ENCODE measurements at regions not wholly inside any gene's neighbourhood (a gene's known extent, or its start where the extent isn't known, plus 50 kb on each side); places are given as distances from the start of the nearest gene placed in this dataset.

DNA sequence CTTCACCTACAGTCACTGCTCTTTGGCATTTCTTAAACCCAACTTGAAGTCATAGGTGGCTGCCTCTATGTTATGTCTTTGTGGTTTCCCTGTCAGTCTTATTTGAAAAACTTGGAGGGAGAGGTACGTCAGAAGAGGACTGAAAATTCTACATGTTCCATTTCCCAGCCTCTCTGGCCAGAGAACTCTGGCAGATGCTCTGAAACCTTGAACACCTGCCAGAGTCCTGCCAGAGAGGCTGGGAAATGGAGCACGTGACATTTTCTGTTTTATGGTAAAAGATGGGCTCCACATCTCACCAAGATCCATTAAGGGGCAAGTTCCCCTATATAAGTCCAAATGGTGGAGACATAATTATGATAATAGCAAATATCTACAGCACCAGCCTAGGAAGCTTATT lies 99.5 kb downstream of the MAFB start:
- no peak for TF ChIP-seq CTCF (IDR thresholded peaks at IDR 0.05; ENCODE audit: borderline replicate concordance, extremely low read depth, insufficient read depth)
- no peaks in the 10 kb centered on the region for H3K36me3 ChIP-seq (ENCODE audit: control insufficient read depth in 2 of 3, insufficient read depth in 3 of 3, low read length in 3 of 3)
- FAIRE-seq: no peak
- H3K9me3 ChIP-seq (ENCODE audit: control insufficient read depth in 2 of 3, insufficient read depth in 1 of 3, low read length in 3 of 3): peaks cover 0 to 2% (median 0%) of the 10 kb centered on the region in 3 donors
- no peak overlapping the region for H3K9ac ChIP-seq (ENCODE audit: low read length in 3 of 3)
- H3K4me1 ChIP-seq (ENCODE audit: control insufficient read depth in 2 of 3, insufficient read depth in 2 of 3, low read depth in 1 of 3, low read length in 3 of 3): peaks cover 0 to 2% (median 0%) of the 10 kb centered on the region in 3 donors
- H3K27ac ChIP-seq (ENCODE audit: low read depth in 2 of 2, low read length in 2 of 2): no peak overlapping the region
- H3K4me3 ChIP-seq (ENCODE audit: low read length in 3 of 3): no peak overlapping the region
- intact Hi-C loops (cut with DNase I): no loop called here
- DNase-seq: no peak
- no peaks in the 10 kb centered on the region for H3K27me3 ChIP-seq (ENCODE audit: control insufficient read depth, insufficient read depth, low read length)

DNA sequence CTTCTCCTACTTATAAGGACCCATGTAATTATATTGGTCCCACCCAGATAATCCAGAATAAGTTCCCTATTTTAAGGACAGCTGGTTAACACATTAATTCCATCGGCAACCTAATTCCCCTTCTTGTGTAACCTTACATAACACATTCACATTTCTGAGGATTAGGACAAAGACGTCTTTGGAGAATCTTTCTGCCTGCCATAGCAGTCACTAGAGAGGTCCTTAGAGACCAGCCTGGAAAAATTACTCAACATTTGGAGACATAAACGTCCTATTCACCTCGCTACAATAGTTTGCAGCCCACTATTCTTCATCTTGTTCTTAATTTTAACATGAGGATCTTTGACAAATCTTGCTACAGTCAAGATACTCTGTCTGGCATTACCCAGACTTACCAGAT lies 100.1 kb downstream of the MAFB start:
- H3K9ac ChIP-seq (ENCODE audit: low read length in 3 of 3): no peak overlapping the region
- H3K27me3 ChIP-seq (ENCODE audit: control insufficient read depth, insufficient read depth, low read length): no peaks in the 10 kb centered on the region
- intact Hi-C loops (cut with DNase I): no loop called here
- H3K4me3 ChIP-seq (ENCODE audit: low read length in 3 of 3): no peak overlapping the region
- no peak for FAIRE-seq
- no peak overlapping the region for H3K27ac ChIP-seq (ENCODE audit: low read depth in 2 of 2, low read length in 2 of 2)
- peaks cover 0 to 4% (median 0%) of the 10 kb centered on the region in 3 donors for H3K4me1 ChIP-seq (ENCODE audit: control insufficient read depth in 2 of 3, insufficient read depth in 2 of 3, low read depth in 1 of 3, low read length in 3 of 3)
- no peak for TF ChIP-seq CTCF (IDR thresholded peaks at IDR 0.05; ENCODE audit: borderline replicate concordance, extremely low read depth, insufficient read depth)
- H3K9me3 ChIP-seq (ENCODE audit: control insufficient read depth in 2 of 3, insufficient read depth in 1 of 3, low read length in 3 of 3): peaks cover 0 to 2% (median 0%) of the 10 kb centered on the region in 3 donors
- DNase-seq: no peak
- H3K36me3 ChIP-seq (ENCODE audit: control insufficient read depth in 2 of 3, insufficient read depth in 3 of 3, low read length in 3 of 3): no peaks in the 10 kb centered on the region

- Histone ChIP-seq H3K9me3 (ENCODE audit: control insufficient read depth in 2 of 3, insufficient read depth in 1 of 3, low read length in 3 of 3) (peaks cover 0 to 2% (median 0%) of the 10 kb centered on the region in 3 donors), H3K27me3 (ENCODE audit: control insufficient read depth, insufficient read depth, low read length) (no peaks in the 10 kb centered on the region), H3K4me1 (ENCODE audit: control insufficient read depth in 2 of 3, insufficient read depth in 2 of 3, low read depth in 1 of 3, low read length in 3 of 3) (peaks cover 0 to 4% (median 0%) of the 10 kb centered on the region in 3 donors), H3K4me3 (ENCODE audit: low read length in 3 of 3) (no peak overlapping the region), H3K27ac (ENCODE audit: low read depth in 2 of 2, low read length in 2 of 2) (no peak overlapping the region), H3K36me3 (ENCODE audit: control insufficient read depth in 2 of 3, insufficient read depth in 3 of 3, low read length in 3 of 3) (no peaks in the 10 kb centered on the region), H3K9ac (ENCODE audit: low read length in 3 of 3) (no peak overlapping the region)
- TF ChIP-seq CTCF (IDR thresholded peaks at IDR 0.05; ENCODE audit: borderline replicate concordance, extremely low read depth, insufficient read depth): no peak
- intact Hi-C loops (cut with DNase I): no loop called here
- no peak for FAIRE-seq
- DNase-seq: no peak
Measured at GRCh38 chr20:40587038-40587437, 102.0 kb downstream of the MAFB start.

All from kidney (tissue), 13 donors.